ENCODE measurements at regions not wholly inside any gene's neighbourhood (a gene's known extent, or its start where the extent isn't known, plus 50 kb on each side); places are given as distances from the start of the nearest gene placed in this dataset.
A peak's percentile ranks its signal among the peaks of the same experiment; 100 is the strongest.

- peak overlapping the region; percentile 14; the same call in 1 of the 2 replicates for H3K27ac ChIP-seq
Measured at GRCh38 chr6:156449569-156449968, 327.6 kb upstream of the ARID1B start.

DNA sequence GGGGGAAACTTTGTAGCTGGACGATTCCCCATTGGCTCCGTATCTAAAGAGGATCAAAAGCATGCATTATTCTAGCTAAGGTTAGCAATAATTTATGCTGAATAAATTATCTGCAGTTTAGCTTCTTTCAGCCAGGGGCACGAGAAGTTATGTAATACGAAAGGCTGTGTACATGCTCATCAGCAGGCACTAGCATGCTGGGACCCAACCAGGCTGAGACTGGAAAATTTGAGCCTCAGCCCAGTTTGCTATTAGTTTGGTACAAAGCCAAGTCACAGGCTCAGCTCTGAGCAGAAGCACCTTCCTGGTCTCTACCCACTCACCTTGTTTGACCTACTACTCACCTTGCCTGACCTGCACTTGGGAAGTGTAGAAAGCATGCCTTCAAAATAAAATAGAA lies 328.1 kb upstream of the ARID1B start:
- H3K27ac ChIP-seq: peak overlapping the region; percentile 14; the same call in 1 of the 2 replicates
- no peaks in the 10 kb centered on the region for H3K9me3 ChIP-seq (ENCODE audit: low read depth, low read length)
- H3K9ac ChIP-seq (ENCODE audit: insufficient read length): no peak overlapping the region
- DNase-seq (ENCODE audit: low read depth, low spot score): peak; percentile 76
- H3K4me3 ChIP-seq: peak overlapping the region; percentile 29
- peak; percentile 91 for TF ChIP-seq FOXP2 (optimal IDR thresholded peaks at IDR 0.05; ENCODE audit: control extremely low read depth, extremely low read length, insufficient read depth)
- no peak for TF ChIP-seq POLR2AphosphoS5 (IDR thresholded peaks at IDR 0.05; ENCODE audit: borderline replicate concordance, low read depth, low read length)
- H3K36me3 ChIP-seq (ENCODE audit: insufficient read depth, low read length): no peaks in the 10 kb centered on the region

More at GRCh38 chr6:156449569-156449968, 327.6 kb upstream of the ARID1B start:
- no peak for DNase-seq (ENCODE audit: low read depth, low spot score)
- Histone ChIP-seq H3K9ac (ENCODE audit: insufficient read length) (no peak overlapping the region), H3K4me3 (no peak overlapping the region; the same call in 1 of the 2 replicates), H3K9me3 (ENCODE audit: low read depth, low read length) (no peaks in the 10 kb centered on the region), H3K36me3 (ENCODE audit: insufficient read depth, low read length) (no peaks in the 10 kb centered on the region)
- TF ChIP-seq EZH2 (IDR thresholded peaks at IDR 0.05) (no peak), FOXP2 (optimal IDR thresholded peaks at IDR 0.05; ENCODE audit: control extremely low read depth, extremely low read length, insufficient read depth) (no peak), POLR2AphosphoS5 (IDR thresholded peaks at IDR 0.05; ENCODE audit: borderline replicate concordance, low read depth, low read length) (no peak)

GRCh38 chr6:156448579-156448978 lies 328.6 kb upstream of the ARID1B start:
- TF ChIP-seq EZH2 (IDR thresholded peaks at IDR 0.05) (no peak), FOXP2 (optimal IDR thresholded peaks at IDR 0.05; ENCODE audit: control extremely low read depth, extremely low read length, insufficient read depth) (no peak), POLR2AphosphoS5 (IDR thresholded peaks at IDR 0.05; ENCODE audit: borderline replicate concordance, low read depth, low read length) (no peak)
- no peak overlapping the region for H3K4me3 ChIP-seq

DNA sequence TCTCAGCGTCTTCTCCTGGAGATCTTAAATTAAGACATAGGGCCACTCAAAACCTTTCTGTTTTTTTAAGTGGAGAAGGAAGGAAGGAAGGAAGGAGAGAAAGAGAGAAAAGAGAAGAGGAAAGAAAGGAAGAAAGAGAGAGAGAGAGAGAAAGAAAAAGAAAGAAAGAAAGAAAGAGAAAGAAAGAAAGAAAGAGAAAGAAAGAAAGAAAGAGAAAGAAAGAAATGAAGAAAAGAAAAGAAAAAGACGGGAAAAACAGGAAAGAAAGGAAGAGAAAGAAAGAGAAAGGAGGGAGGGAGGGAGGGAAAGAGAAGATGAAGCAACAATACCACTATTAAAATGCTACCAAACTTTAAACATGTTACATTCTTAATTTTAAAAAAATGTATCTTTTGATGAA lies 336.5 kb upstream of the ARID1B start:
- no peak for DNase-seq (ENCODE audit: low read depth, low spot score)
- Histone ChIP-seq H3K36me3 (ENCODE audit: insufficient read depth, low read length) (no peaks in the 10 kb centered on the region), H3K27ac (no peak overlapping the region), H3K9ac (ENCODE audit: insufficient read length) (no peak overlapping the region), H3K4me3 (no peak overlapping the region), H3K9me3 (ENCODE audit: low read depth, low read length) (no peaks in the 10 kb centered on the region)
- TF ChIP-seq EZH2 (IDR thresholded peaks at IDR 0.05) (no peak), FOXP2 (optimal IDR thresholded peaks at IDR 0.05; ENCODE audit: control extremely low read depth, extremely low read length, insufficient read depth) (no peak), POLR2AphosphoS5 (IDR thresholded peaks at IDR 0.05; ENCODE audit: borderline replicate concordance, low read depth, low read length) (no peak)

More at GRCh38 chr6:156448579-156448978, 328.6 kb upstream of the ARID1B start:
- Histone ChIP-seq H3K9ac (ENCODE audit: insufficient read length) (no peak overlapping the region), H3K27ac (no peak overlapping the region), H3K9me3 (ENCODE audit: low read depth, low read length) (no peaks in the 10 kb centered on the region), H3K36me3 (ENCODE audit: insufficient read depth, low read length) (no peaks in the 10 kb centered on the region)
- no peak for DNase-seq (ENCODE audit: low read depth, low spot score)

GRCh38 chr6:156438350-156438923 lies 338.7 kb upstream of the ARID1B start:
- Histone ChIP-seq H3K9me3 (ENCODE audit: low read depth, low read length) (no peaks in the 10 kb centered on the region), H3K27ac (no peak overlapping the region), H3K4me3 (no peak overlapping the region), H3K36me3 (ENCODE audit: insufficient read depth, low read length) (no peaks in the 10 kb centered on the region), H3K9ac (ENCODE audit: insufficient read length) (no peak overlapping the region)
- TF ChIP-seq EZH2 (IDR thresholded peaks at IDR 0.05) (no peak), POLR2AphosphoS5 (IDR thresholded peaks at IDR 0.05; ENCODE audit: borderline replicate concordance, low read depth, low read length) (no peak), FOXP2 (optimal IDR thresholded peaks at IDR 0.05; ENCODE audit: control extremely low read depth, extremely low read length, insufficient read depth) (no peak)
- no peak for DNase-seq (ENCODE audit: low read depth, low spot score)

DNA sequence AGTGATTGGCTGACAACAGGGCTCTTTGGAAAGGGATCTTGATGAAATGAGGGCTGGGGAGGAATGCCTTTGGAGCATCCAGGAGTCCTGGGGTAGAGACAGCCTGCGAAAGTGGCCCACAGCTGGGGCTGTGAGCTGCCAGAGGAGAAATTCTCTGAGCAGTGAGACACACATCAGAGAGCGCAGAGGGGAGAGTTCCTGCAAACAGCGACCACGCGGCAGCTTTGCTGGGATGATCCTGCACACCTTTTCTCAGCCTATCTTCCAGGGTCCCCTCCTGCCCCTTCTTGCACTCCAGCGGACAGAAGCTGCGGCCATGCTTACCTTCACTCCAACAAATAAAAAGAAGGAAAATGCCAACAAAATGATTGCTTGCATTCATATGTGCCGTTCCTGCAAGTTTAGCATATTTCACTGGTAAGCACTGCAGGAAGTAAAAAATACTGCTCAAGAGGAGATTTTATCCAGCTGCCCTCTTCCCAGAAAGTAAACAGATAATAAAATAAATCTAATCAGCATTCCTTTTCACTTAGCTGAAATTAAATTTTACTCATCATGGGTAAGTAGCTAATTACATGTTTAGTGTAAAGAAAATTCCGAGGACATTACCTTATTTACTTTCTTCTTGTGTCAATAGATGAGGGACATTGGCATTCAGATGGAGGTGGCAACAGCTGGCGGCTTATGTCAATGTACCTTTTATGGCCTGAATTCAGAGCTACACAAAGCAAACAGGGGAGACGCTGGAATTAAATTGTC lies 339.9 kb upstream of the ARID1B start:
- Histone ChIP-seq H3K27ac (no peak overlapping the region), H3K4me3 (no peak overlapping the region), H3K36me3 (ENCODE audit: insufficient read depth, low read length) (no peaks in the 10 kb centered on the region), H3K9ac (ENCODE audit: insufficient read length) (no peak overlapping the region), H3K9me3 (ENCODE audit: low read depth, low read length) (no peaks in the 10 kb centered on the region)
- no peak for DNase-seq (ENCODE audit: low read depth, low spot score)
- TF ChIP-seq POLR2AphosphoS5 (IDR thresholded peaks at IDR 0.05; ENCODE audit: borderline replicate concordance, low read depth, low read length) (no peak), EZH2 (IDR thresholded peaks at IDR 0.05) (no peak), FOXP2 (optimal IDR thresholded peaks at IDR 0.05; ENCODE audit: control extremely low read depth, extremely low read length, insufficient read depth) (no peak)

GRCh38 chr6:156434795-156435190 lies 342.4 kb upstream of the ARID1B start:
- Histone ChIP-seq H3K9ac (ENCODE audit: insufficient read length) (no peak overlapping the region), H3K4me3 (no peak overlapping the region), H3K36me3 (ENCODE audit: insufficient read depth, low read length) (no peaks in the 10 kb centered on the region), H3K27ac (no peak overlapping the region), H3K9me3 (ENCODE audit: low read depth, low read length) (no peaks in the 10 kb centered on the region)
- DNase-seq (ENCODE audit: low read depth, low spot score): no peak
- no peak for TF ChIP-seq FOXP2 (optimal IDR thresholded peaks at IDR 0.05; ENCODE audit: control extremely low read depth, extremely low read length, insufficient read depth)

- no peak for DNase-seq (ENCODE audit: low read depth, low spot score)
- Histone ChIP-seq H3K9me3 (ENCODE audit: low read depth, low read length) (no peaks in the 10 kb centered on the region), H3K4me3 (no peak overlapping the region), H3K36me3 (ENCODE audit: insufficient read depth, low read length) (no peaks in the 10 kb centered on the region), H3K27ac (no peak overlapping the region), H3K9ac (ENCODE audit: insufficient read length) (no peak overlapping the region)
- TF ChIP-seq EZH2 (IDR thresholded peaks at IDR 0.05) (no peak), FOXP2 (optimal IDR thresholded peaks at IDR 0.05; ENCODE audit: control extremely low read depth, extremely low read length, insufficient read depth) (no peak), POLR2AphosphoS5 (IDR thresholded peaks at IDR 0.05; ENCODE audit: borderline replicate concordance, low read depth, low read length) (no peak)
Measured at GRCh38 chr6:156434049-156434794, 343.0 kb upstream of the ARID1B start.

Measured in SK-N-MC (cell line).